ENCODE measurements at regions not wholly inside any gene's neighbourhood (a gene's known extent, or its start where the extent isn't known, plus 50 kb on each side); places are given as distances from the start of the nearest gene placed in this dataset.

GRCh38 chr5:8317335-8317734, 448.4 kb downstream of the MTRR start:
- no peak for DNase-seq

- no peak for DNase-seq
Observed at GRCh38 chr5:8320244-8320643, 451.3 kb downstream of the MTRR start.

GRCh38 chr5:8321272-8321671, 452.3 kb downstream of the MTRR start:
- no peak for DNase-seq

GRCh38 chr5:8322484-8322883, 453.5 kb downstream of the MTRR start:
- no peak for DNase-seq

- DNase-seq = no peak
Observed at GRCh38 chr5:8327016-8327415, 458.1 kb downstream of the MTRR start.

- DNase-seq = no peak
Observed at GRCh38 chr5:8329773-8330172, 460.8 kb downstream of the MTRR start.

GRCh38 chr5:8332666-8333445, 463.9 kb downstream of the MTRR start:
- DNase-seq = no peak

GRCh38 chr5:8333485-8333884, 464.5 kb downstream of the MTRR start:
- DNase-seq = no peak

- peak in 1 of 56 donors; percentile 9 for DNase-seq
Observed at GRCh38 chr5:8333977-8334376, 465.0 kb downstream of the MTRR start.

- DNase-seq = no peak
Observed at GRCh38 chr5:8340261-8340660, 471.3 kb downstream of the MTRR start.

- DNase-seq = peak in 1 of 56 donors; percentile 8
Observed at GRCh38 chr5:8340739-8341344, 471.9 kb downstream of the MTRR start.

- DNase-seq = no peak
Observed at GRCh38 chr5:8341406-8341805, 472.5 kb downstream of the MTRR start.

- no peak for DNase-seq
Observed at GRCh38 chr5:8347984-8348383, 479.0 kb downstream of the MTRR start.

- DNase-seq = no peak
Observed at GRCh38 chr5:8349855-8350254, 480.9 kb downstream of the MTRR start.

- no peak for DNase-seq
Observed at GRCh38 chr5:8350644-8351339, 481.8 kb downstream of the MTRR start.

GRCh38 chr5:8355981-8356380, 487.0 kb downstream of the MTRR start:
- DNase-seq = no peak

GRCh38 chr5:8360012-8360411, 491.1 kb downstream of the MTRR start:
- no peak for DNase-seq

GRCh38 chr5:8362495-8362894, 493.5 kb downstream of the MTRR start:
- DNase-seq = no peak

GRCh38 chr5:8363138-8363537, 494.2 kb downstream of the MTRR start:
- DNase-seq = no peak

GRCh38 chr5:8366266-8366665, 497.3 kb downstream of the MTRR start:
- DNase-seq = peak in 1 of 56 donors; percentile 36

- DNase-seq = no peak
Observed at GRCh38 chr5:8376478-8376877, 507.5 kb downstream of the MTRR start.

GRCh38 chr5:8381972-8382371, 513.0 kb downstream of the MTRR start:
- DNase-seq = no peak

GRCh38 chr5:8382456-8382855, 513.5 kb downstream of the MTRR start:
- DNase-seq = no peak
